GM21447 (cell line): ENCODE measurements at regions not wholly inside any gene's neighbourhood (a gene's known extent, or its start where the extent isn't known, plus 50 kb on each side); places are given as distances from the start of the nearest gene placed in this dataset.

Source experiments
- ATAC-seq: cut with Tn5 transposase; IDR thresholded peaks from one replicate; pipeline ENCODE4 v1.9.1; 2021; ENCODE audit not compliant: unreplicated experiment

DNA sequence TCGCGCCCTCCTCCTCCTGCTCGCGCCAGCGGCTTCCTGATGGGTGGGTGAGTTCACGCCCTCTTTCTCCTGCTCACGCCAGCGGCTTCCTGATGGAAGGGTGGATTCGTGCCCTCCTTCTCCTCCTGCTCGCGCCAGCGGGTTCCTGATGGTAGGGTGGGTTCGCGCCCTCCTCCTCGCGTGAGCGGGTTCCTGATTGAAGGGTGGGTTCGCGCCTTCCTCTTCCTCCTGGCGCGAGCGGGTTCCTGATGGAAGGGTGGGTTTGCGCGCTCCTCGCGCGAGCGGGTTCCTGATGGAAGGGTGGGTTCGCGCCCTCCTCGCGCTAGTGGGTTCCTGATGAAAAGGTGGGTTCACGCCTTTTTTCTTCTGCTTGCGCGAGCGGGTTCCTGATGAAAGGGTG is 62.0 kb upstream of the MGAT5 start:
- no peak for ATAC-seq

DNA sequence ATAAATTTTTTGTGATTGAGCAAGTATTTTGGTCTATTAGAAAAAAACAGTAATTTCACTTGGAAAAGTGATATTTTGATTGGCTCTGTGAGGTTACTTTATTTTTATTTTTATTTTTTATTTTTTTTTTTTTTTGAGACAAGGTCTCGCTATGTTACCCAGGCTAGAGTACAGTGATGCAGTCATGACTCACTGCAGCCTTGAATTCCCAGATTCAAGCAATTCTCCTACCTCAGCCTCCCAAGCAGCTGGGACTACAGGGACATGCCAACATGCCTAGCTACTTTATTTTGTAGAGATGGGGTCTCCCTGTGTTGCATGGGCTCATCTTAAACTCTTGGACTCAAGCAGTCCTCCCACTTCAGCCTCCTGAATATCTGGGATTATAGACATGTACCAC is 60.9 kb upstream of the MGAT5 start:
- no peak for ATAC-seq

DNA sequence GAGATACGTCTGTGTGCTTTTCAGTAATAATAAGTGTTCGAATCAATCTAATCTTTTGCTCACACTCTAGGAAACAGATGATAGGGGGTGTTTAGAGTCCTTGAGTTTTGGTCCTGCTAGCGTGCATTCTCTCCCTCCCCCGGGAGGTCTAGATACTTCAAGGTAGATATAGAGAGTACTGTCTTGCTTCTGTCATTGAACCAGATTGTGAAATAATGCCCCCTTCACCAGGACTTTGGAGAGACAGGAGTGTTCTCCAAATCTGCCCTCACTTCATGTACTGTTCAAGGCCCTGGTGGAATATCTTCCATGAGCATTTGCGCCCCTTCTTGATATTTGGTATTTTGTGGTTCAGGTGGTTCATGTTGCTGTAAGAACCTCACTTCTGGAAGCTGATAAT is 59.4 kb upstream of the MGAT5 start:
- no peak for ATAC-seq

DNA sequence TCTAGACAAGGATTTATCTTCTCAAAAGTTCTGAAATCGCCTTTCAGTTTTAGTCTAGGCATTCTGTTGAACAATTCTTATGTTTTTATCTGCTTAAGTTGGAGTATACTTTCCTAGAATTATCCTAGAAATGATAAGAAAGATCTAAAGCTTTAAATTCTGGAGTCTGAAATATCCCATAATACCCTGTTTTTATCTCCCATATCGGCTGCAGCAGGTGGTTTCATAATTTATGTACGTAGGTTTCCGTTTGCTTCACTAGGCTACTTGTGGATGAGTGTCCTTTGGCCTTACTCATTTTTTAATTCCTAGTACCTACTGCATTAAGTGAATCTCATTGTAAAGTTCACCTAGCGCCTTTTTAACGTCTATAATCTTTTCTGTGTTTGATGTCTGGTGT is 58.5 kb upstream of the MGAT5 start:
- no peak for ATAC-seq

DNA sequence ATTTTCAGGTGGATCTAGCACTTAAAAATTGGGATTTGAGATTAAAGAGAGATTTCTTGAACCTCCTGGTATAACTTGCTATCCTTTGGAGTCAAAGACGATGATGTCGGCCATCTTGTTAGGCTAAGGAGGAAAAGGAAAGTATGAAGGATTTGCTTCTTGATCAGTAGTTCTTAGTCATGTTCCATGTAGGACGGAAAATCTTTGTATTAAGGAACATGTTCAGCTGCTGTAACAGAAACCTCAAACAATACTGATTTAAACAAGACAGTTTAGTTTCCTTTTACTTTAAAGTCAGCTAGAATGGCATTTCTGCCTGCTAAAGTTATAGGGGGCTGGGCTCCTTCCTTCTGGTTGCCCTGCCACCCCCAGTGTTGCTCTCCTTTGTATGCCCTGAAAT is 56.4 kb upstream of the MGAT5 start:
- no peak for ATAC-seq

DNA sequence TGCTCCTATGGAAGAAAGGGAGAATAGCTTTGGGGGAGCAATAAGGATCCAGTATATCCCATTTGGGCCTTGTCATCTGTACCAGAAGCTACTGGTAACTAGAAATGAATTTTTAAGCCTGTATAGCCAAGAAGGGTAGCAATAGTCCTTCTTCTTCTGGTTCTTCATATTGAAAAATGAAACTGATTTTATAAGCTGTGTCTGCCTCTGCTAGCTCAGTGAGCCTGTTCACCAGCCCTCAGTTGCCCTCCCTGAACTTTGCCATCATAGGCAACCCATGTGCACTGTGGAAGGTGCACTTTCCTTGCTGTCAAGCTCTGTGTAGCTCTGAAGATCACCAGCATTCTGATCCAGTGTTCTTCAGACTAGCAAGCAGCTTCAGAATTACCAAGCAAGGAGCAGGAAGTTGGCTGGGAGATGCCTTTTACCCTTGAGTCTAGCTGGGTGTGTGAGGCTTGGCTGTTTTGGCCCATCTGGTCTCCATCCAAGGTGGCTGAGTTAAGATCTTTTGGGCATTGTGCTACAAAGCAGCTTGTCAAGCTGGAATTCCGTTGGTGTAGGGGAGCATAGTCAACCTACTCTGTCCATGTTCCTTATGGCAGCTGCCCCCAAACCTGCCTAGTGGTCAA is 55.8 kb upstream of the MGAT5 start:
- no peak for ATAC-seq

DNA sequence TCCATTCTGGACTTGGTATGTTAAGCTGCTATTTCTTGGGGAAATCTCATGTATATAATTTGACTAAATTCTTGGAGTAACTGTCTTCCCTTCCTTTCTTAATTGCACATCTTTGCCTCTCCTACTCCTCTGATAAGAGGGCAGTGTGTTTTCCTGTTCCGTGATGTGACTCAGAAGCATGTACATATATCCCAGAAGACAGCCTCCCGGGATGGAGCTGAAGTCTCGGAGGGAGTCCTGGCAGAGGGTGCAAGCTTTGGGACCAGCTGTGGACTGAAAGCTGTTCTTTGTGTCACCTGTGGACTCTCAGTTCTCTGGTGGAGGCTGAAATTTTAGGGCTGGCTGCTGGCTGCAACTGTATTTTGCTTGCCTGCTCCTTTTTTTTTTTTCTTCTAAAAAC is 54.7 kb upstream of the MGAT5 start:
- no peak for ATAC-seq

DNA sequence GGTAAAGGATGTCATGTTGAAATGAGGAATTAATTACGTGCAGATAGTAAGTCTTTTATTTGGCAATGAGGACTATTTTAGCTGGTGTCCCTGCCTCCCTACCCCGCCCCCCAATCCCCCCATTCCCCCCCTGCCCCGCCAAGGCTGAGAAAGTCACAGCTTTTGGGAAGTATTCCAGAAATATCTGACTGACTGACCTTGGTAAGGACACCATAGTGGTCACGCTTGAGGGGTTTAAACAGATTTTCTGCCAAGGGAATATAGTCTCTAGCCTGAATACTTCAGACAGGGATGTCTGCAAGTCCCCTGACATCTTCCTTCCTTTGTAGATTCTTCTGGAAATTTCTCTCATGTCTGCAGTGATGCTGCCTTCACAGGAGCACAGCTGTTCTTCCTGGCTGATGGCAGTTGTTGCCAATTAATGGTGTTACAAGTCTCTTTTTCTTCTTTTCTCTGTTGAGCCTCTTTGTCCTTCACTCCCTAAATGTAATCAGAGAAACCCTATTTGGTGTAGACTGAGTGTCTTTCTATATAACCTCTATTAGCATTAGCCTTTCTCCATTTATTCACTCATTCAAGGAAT is 53.7 kb upstream of the MGAT5 start:
- no peak for ATAC-seq

DNA sequence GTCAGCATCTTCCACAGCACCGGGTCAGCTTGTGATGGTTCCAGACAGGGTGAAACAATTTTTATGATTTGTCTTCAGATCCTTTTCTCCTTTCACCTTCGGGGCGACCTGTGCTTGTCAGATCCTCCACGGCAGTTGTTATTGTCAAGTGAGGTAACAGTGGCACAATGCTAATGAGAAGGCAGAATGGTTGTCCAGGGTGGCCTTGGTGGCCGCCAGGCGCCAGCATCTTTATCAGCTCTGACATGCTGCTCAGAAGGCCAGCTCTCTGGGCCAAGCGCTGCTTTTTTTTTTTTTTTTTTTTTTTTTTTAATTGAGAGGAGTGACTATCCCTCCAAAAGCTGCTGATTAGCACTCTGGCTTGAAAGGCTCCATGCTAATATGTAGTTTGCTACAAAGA is 52.3 kb upstream of the MGAT5 start:
- ATAC-seq, result no peak

DNA sequence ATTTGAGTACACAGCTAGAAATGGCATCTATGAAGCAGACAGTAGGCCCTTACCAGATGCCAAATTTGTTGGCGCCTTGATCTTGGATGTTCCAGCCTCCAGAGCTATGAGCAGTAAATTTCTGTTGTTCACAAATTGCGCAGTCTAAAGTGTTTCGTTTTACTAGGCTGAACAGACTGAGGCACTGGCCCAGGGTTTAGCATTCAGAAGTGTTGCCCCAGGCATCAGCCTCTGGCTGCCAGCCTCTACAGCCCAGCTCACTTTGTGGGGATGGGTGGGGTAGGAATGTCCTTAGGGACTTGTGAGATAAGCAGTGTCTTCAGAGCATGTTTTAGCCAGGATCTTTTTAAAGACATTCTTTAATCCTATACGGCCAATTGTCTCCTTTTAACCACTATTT is 51.5 kb upstream of the MGAT5 start:
- ATAC-seq, result no peak

DNA sequence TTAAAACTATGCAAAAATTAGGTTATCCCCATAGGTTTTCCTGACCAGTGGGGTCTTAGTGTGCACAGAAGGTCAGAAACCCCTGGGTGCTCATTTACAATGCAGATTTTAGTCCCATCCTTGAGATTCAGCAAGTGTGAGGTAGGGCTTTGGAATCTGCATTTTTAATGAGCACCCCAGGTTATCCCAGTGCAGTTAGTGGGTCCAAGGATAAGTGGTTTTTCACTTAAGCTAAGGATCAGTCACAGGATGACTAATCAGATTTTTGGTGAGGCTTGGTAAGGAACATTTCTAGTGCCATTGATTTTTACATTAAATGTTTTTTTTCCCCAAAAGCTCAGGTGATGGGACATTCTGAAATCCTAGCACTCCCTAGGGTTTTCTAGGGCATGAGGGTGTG is 50.7 kb upstream of the MGAT5 start:
- ATAC-seq, result no peak
